ENCODE measurements at regions not wholly inside any gene's neighbourhood (a gene's known extent, or its start where the extent isn't known, plus 50 kb on each side); places are given as distances from the start of the nearest gene placed in this dataset.

GRCh38 chr5:1973391-1974013 lies 90.8 kb upstream of the IRX4 start:
- H2AFZ ChIP-seq (ENCODE audit: low read depth, low read length) = no peak overlapping the region
- no peaks in the 10 kb centered on the region for H3K9me2 ChIP-seq (ENCODE audit: insufficient read depth, low read length)
- no peak overlapping the region for H3K4me3 ChIP-seq (ENCODE audit: low read length)
- no peaks in the 10 kb centered on the region for H3K27me3 ChIP-seq (ENCODE audit: insufficient read depth, low read depth, low read length)
- H3K9ac ChIP-seq (ENCODE audit: low read length) = no peak overlapping the region
- no peaks in the 10 kb centered on the region for H4K20me1 ChIP-seq (ENCODE audit: insufficient read depth)
- H3K27ac ChIP-seq (ENCODE audit: low read length) = no peak overlapping the region
- TF ChIP-seq MXI1 (conservative IDR thresholded peaks at IDR 0.05; ENCODE audit: poor library complexity, severe bottlenecking) (no peak), POLR2AphosphoS5 (IDR thresholded peaks at IDR 0.05) (no peak), EZH2 (IDR thresholded peaks at IDR 0.05; ENCODE audit: borderline replicate concordance, insufficient read depth, low read length, poor library complexity, severe bottlenecking) (no peak), REST (IDR thresholded peaks at IDR 0.05; ENCODE audit: borderline replicate concordance) (no peak), EP300 (conservative IDR thresholded peaks at IDR 0.05; ENCODE audit: poor library complexity, severe bottlenecking) (no peak)
- H3K79me2 ChIP-seq (replicated peaks; ENCODE audit: insufficient read depth, low read length) = no peaks in the 10 kb centered on the region
- H3K9me3 ChIP-seq (ENCODE audit: low read length) = no peaks in the 10 kb centered on the region
- H3K4me2 ChIP-seq (ENCODE audit: low read length) = no peak overlapping the region
- H3K36me3 ChIP-seq (ENCODE audit: insufficient read depth, low read length) = no peaks in the 10 kb centered on the region
- no peaks in the 10 kb centered on the region for H3F3A ChIP-seq (ENCODE audit: insufficient read depth, low read length, poor library complexity, severe bottlenecking)

GRCh38 chr5:1971944-1972343 lies 89.2 kb upstream of the IRX4 start:
- Histone ChIP-seq H3K4me2 (ENCODE audit: low read length) (no peak overlapping the region), H3K9me2 (ENCODE audit: insufficient read depth, low read length) (no peaks in the 10 kb centered on the region), H2AFZ (ENCODE audit: low read depth, low read length) (no peak overlapping the region), H3K9me3 (ENCODE audit: low read length) (no peaks in the 10 kb centered on the region), H3K79me2 (replicated peaks; ENCODE audit: insufficient read depth, low read length) (no peaks in the 10 kb centered on the region), H4K20me1 (ENCODE audit: insufficient read depth) (no peaks in the 10 kb centered on the region), H3K36me3 (ENCODE audit: insufficient read depth, low read length) (no peaks in the 10 kb centered on the region), H3K4me3 (ENCODE audit: low read length) (no peak overlapping the region), H3K27me3 (ENCODE audit: insufficient read depth, low read depth, low read length) (no peaks in the 10 kb centered on the region), H3K27ac (ENCODE audit: low read length) (no peak overlapping the region), H3K9ac (ENCODE audit: low read length) (no peak overlapping the region), H3F3A (ENCODE audit: insufficient read depth, low read length, poor library complexity, severe bottlenecking) (no peaks in the 10 kb centered on the region)
- TF ChIP-seq, protein P1, sequence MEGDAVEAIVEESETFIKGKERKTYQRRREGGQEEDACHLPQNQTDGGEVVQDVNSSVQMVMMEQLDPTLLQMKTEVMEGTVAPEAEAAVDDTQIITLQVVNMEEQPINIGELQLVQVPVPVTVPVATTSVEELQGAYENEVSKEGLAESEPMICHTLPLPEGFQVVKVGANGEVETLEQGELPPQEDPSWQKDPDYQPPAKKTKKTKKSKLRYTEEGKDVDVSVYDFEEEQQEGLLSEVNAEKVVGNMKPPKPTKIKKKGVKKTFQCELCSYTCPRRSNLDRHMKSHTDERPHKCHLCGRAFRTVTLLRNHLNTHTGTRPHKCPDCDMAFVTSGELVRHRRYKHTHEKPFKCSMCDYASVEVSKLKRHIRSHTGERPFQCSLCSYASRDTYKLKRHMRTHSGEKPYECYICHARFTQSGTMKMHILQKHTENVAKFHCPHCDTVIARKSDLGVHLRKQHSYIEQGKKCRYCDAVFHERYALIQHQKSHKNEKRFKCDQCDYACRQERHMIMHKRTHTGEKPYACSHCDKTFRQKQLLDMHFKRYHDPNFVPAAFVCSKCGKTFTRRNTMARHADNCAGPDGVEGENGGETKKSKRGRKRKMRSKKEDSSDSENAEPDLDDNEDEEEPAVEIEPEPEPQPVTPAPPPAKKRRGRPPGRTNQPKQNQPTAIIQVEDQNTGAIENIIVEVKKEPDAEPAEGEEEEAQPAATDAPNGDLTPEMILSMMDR (IDR thresholded peaks at IDR 0.05; ENCODE audit: poor library complexity, severe bottlenecking) = no peak
- TF ChIP-seq POLR2AphosphoS5 (IDR thresholded peaks at IDR 0.05) (no peak), REST (IDR thresholded peaks at IDR 0.05; ENCODE audit: borderline replicate concordance) (no peak), SMC3 (conservative IDR thresholded peaks at IDR 0.05; ENCODE audit: poor library complexity) (no peak), MXI1 (conservative IDR thresholded peaks at IDR 0.05; ENCODE audit: poor library complexity, severe bottlenecking) (no peak), EP300 (conservative IDR thresholded peaks at IDR 0.05; ENCODE audit: poor library complexity, severe bottlenecking) (no peak), TAF1 (IDR thresholded peaks at IDR 0.05; ENCODE audit: low read depth) (no peak), EZH2 (IDR thresholded peaks at IDR 0.05; ENCODE audit: borderline replicate concordance, insufficient read depth, low read length, poor library complexity, severe bottlenecking) (no peak), RAD21 (conservative IDR thresholded peaks at IDR 0.05) (no peak)

Data from neural cell (in vitro differentiated cells).